Kidney epithelial cell (primary cell): ENCODE measurements at regions not wholly inside any gene's neighbourhood (a gene's known extent, or its start where the extent isn't known, plus 50 kb on each side); places are given as distances from the start of the nearest gene placed in this dataset.

Source experiments
- DNase-seq: peaks from one replicate; pipeline ENCODE4 v3.0.0-alpha.2; 2010; ENCODE audit warnings: low read depth
- H3K27me3 ChIP-seq: 2 replicates; pipeline ENCODE4 v1.6.0; 2011; ENCODE audit warnings: low read length; ENCODE audit not compliant: control insufficient read depth, insufficient read depth
- H3K36me3 ChIP-seq: 2 replicates; pipeline ENCODE4 v1.5.1; 2011; ENCODE audit warnings: low read length; ENCODE audit not compliant: control insufficient read depth, insufficient read depth
- H3K4me3 ChIP-seq: 2 replicates; pipeline ENCODE4 v1.5.1; 2011; ENCODE audit warnings: low read depth, mild to moderate bottlenecking, control low read depth, low read length
- CTCF ChIP-seq: IDR thresholded peaks from 2 replicates; pipeline ENCODE4 v1.5.1; 2011; ENCODE audit warnings: mild to moderate bottlenecking, moderate library complexity, low read length, control low read depth, inconsistent platforms; ENCODE audit not compliant: insufficient read depth, poor library complexity, severe bottlenecking

GRCh38 chrX:104351173-104351769 is 96.5 kb upstream of the ESX1 start:
- Histone ChIP-seq H3K36me3 (no peaks in the 10 kb centered on the region), H3K4me3 (no peak overlapping the region), H3K27me3 (peaks cover 2% of the 10 kb centered on the region)
- peak; percentile 65 for DNase-seq
- TF ChIP-seq CTCF: no peak

GRCh38 chrX:104347860-104348259 is 93.1 kb upstream of the ESX1 start:
- H3K27me3 ChIP-seq: peaks cover under 1% of the 10 kb centered on the region
- peak; percentile 41 for DNase-seq
- no peaks in the 10 kb centered on the region for H3K36me3 ChIP-seq
- no peak for TF ChIP-seq CTCF
- H3K4me3 ChIP-seq: no peak overlapping the region

- DNase-seq: peak; percentile 47
- Histone ChIP-seq H3K36me3 (no peaks in the 10 kb centered on the region), H3K4me3 (no peak overlapping the region), H3K27me3 (no peaks in the 10 kb centered on the region)
- TF ChIP-seq CTCF: peak; percentile 56
Observed at GRCh38 chrX:104343428-104344129, 88.8 kb upstream of the ESX1 start.

GRCh38 chrX:104342065-104342464 is 87.3 kb upstream of the ESX1 start:
- H3K4me3 ChIP-seq: no peak overlapping the region
- no peak for TF ChIP-seq CTCF
- no peaks in the 10 kb centered on the region for H3K27me3 ChIP-seq
- H3K36me3 ChIP-seq: no peaks in the 10 kb centered on the region
- DNase-seq: no peak

GRCh38 chrX:104335756-104336155 is 81.0 kb upstream of the ESX1 start:
- H3K4me3 ChIP-seq: no peak overlapping the region
- DNase-seq: peak; percentile 65
- TF ChIP-seq CTCF: no peak
- no peaks in the 10 kb centered on the region for H3K36me3 ChIP-seq
- no peaks in the 10 kb centered on the region for H3K27me3 ChIP-seq

- Histone ChIP-seq H3K27me3 (no peaks in the 10 kb centered on the region), H3K36me3 (no peaks in the 10 kb centered on the region), H3K4me3 (no peak overlapping the region)
- no peak for TF ChIP-seq CTCF
- DNase-seq: no peak
Observed at GRCh38 chrX:104334971-104335370, 80.2 kb upstream of the ESX1 start.
